ENCODE measurements at regions not wholly inside any gene's neighbourhood (a gene's known extent, or its start where the extent isn't known, plus 50 kb on each side); places are given as distances from the start of the nearest gene placed in this dataset.

DNA sequence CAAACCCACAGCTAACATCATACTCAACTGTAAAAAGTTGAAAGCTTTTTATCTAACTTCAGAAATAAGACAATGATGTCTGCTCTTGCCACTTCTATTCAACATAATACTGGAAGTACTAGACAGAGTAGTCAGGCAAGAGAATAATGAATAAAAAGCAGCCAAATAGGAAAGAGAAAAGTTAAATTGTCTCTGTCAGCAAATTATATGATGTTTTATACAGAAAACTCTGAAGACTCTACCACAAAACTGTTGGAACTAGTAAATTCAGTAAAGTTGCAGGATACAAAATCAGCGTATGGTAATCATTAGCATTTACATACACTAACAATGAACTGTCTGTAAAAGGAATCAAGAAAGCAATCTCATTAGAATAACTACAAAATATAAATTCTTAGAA, 752.9 kb upstream of the CT83 start:
- Histone ChIP-seq H3K4me3 (ENCODE audit: low read length) (peak overlapping the region; percentile 40), H3K4me1 (ENCODE audit: control insufficient read depth, insufficient read depth, low read length) (no peaks in the 10 kb centered on the region), H3K27me3 (ENCODE audit: control insufficient read depth, insufficient read depth, low read length, poor library complexity, severe bottlenecking) (no peaks in the 10 kb centered on the region), H3K9me3 (ENCODE audit: control insufficient read depth, low read length) (no peaks in the 10 kb centered on the region), H3K36me3 (ENCODE audit: control insufficient read depth, insufficient read depth, low read length) (no peaks in the 10 kb centered on the region), H3K27ac (ENCODE audit: low read depth, low read length) (no peak overlapping the region), H3K9ac (ENCODE audit: extremely low read depth, low read length, poor library complexity, severe bottlenecking) (no peak overlapping the region)
- Mint-ChIP-seq H3K27ac (peak overlapping the region; percentile 35), H3K36me3 (ENCODE audit: low read depth) (no peaks in the 10 kb centered on the region), H3K4me1 (peaks cover 12% of the 10 kb centered on the region), H3K9me3 (peaks cover 4% of the 10 kb centered on the region), H3K27me3 (ENCODE audit: insufficient read depth) (no peaks in the 10 kb centered on the region), H3K4me3 (no peak overlapping the region)
- TF ChIP-seq, protein P1, sequence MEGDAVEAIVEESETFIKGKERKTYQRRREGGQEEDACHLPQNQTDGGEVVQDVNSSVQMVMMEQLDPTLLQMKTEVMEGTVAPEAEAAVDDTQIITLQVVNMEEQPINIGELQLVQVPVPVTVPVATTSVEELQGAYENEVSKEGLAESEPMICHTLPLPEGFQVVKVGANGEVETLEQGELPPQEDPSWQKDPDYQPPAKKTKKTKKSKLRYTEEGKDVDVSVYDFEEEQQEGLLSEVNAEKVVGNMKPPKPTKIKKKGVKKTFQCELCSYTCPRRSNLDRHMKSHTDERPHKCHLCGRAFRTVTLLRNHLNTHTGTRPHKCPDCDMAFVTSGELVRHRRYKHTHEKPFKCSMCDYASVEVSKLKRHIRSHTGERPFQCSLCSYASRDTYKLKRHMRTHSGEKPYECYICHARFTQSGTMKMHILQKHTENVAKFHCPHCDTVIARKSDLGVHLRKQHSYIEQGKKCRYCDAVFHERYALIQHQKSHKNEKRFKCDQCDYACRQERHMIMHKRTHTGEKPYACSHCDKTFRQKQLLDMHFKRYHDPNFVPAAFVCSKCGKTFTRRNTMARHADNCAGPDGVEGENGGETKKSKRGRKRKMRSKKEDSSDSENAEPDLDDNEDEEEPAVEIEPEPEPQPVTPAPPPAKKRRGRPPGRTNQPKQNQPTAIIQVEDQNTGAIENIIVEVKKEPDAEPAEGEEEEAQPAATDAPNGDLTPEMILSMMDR (conservative IDR thresholded peaks at IDR 0.05): no peak
- WGBS, 2 experiments (ENCODE audit: insufficient coverage in 1 of 2, insufficient read length in 1 of 2): no CpG with 5 or more reads among the region's 1 CpG
- DNase-seq: no peak

- 17 to 46% methylated on average over 1 to 3 of the region's 3 CpGs for WGBS, 2 experiments (ENCODE audit: insufficient coverage in 1 of 2, insufficient read length in 1 of 2)
These were observed 733.7 kb upstream of the CT83 start for GRCh38 chrX:117196481-117196880.

DNA sequence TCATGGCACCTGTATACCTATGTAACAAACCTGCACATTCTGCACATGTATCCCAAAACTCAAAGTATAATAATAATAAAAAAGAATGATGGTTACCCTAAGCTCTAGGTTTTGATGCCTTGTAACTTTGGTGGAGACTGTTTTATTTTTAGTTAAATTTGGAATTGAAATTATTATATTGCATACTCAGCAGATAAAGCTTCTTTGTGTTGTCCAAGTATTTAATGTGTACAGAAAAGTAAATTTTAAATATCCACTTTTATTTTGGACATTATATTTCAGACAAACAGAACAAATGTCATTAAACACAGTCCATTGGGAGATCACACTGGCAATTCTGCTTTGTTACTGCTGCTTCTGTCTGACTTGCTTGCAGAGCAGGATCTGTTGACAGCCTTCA, 684.5 kb upstream of the CT83 start:
- Histone ChIP-seq H3K9ac (ENCODE audit: extremely low read depth, low read length, poor library complexity, severe bottlenecking) (no peak overlapping the region), H3K27me3 (ENCODE audit: control insufficient read depth, insufficient read depth, low read length, poor library complexity, severe bottlenecking) (no peaks in the 10 kb centered on the region), H3K36me3 (ENCODE audit: control insufficient read depth, insufficient read depth, low read length) (no peaks in the 10 kb centered on the region), H3K27ac (ENCODE audit: low read depth, low read length) (no peak overlapping the region), H3K4me1 (ENCODE audit: control insufficient read depth, insufficient read depth, low read length) (no peaks in the 10 kb centered on the region), H3K9me3 (ENCODE audit: control insufficient read depth, low read length) (no peaks in the 10 kb centered on the region), H3K4me3 (ENCODE audit: low read length) (no peak overlapping the region)
- DNase-seq: no peak
- no peaks in the 10 kb centered on the region for H3K36me3 Mint-ChIP-seq (ENCODE audit: low read depth)
- no peak overlapping the region for H3K27ac Mint-ChIP-seq
- H3K4me3 Mint-ChIP-seq: no peak overlapping the region
- no peaks in the 10 kb centered on the region for H3K27me3 Mint-ChIP-seq (ENCODE audit: insufficient read depth)
- H3K9me3 Mint-ChIP-seq: peaks cover 11% of the 10 kb centered on the region
- no peaks in the 10 kb centered on the region for H3K4me1 Mint-ChIP-seq
- TF ChIP-seq, protein P1 (conservative IDR thresholded peaks at IDR 0.05): no peak

More at GRCh38 chrX:117196481-117196880, 733.7 kb upstream of the CT83 start:
- H3K4me3 Mint-ChIP-seq: no peak overlapping the region
- H3K27me3 Mint-ChIP-seq (ENCODE audit: insufficient read depth): no peaks in the 10 kb centered on the region
- no peaks in the 10 kb centered on the region for H3K9me3 Mint-ChIP-seq
- H3K9me3 ChIP-seq (ENCODE audit: control insufficient read depth, low read length): no peaks in the 10 kb centered on the region
- no peak overlapping the region for H3K27ac ChIP-seq (ENCODE audit: low read depth, low read length)
- H3K27ac Mint-ChIP-seq: no peak overlapping the region
- no peaks in the 10 kb centered on the region for H3K36me3 ChIP-seq (ENCODE audit: control insufficient read depth, insufficient read depth, low read length)
- H3K9ac ChIP-seq (ENCODE audit: extremely low read depth, low read length, poor library complexity, severe bottlenecking): no peak overlapping the region
- TF ChIP-seq, protein P1 (conservative IDR thresholded peaks at IDR 0.05): no peak
- DNase-seq: peak; percentile 78
- H3K36me3 Mint-ChIP-seq (ENCODE audit: low read depth): no peaks in the 10 kb centered on the region
- H3K4me3 ChIP-seq (ENCODE audit: low read length): no peak overlapping the region
- no peaks in the 10 kb centered on the region for H3K27me3 ChIP-seq (ENCODE audit: control insufficient read depth, insufficient read depth, low read length, poor library complexity, severe bottlenecking)
- H3K4me1 Mint-ChIP-seq: peaks cover 6% of the 10 kb centered on the region
- no peaks in the 10 kb centered on the region for H3K4me1 ChIP-seq (ENCODE audit: control insufficient read depth, insufficient read depth, low read length)
